GM12874 (cell line): ENCODE measurements at regions not wholly inside any gene's neighbourhood (a gene's known extent, or its start where the extent isn't known, plus 50 kb on each side); places are given as distances from the start of the nearest gene placed in this dataset.

Source experiments
- TF ChIP-seq, protein P1 (sequence below): IDR thresholded peaks from 2 replicates; pipeline ENCODE4 v1.5.1; 2011; ENCODE audit warnings: low read depth, mild to moderate bottlenecking, control low read depth, low read length, moderate library complexity; ENCODE audit not compliant: insufficient read depth

DNA sequence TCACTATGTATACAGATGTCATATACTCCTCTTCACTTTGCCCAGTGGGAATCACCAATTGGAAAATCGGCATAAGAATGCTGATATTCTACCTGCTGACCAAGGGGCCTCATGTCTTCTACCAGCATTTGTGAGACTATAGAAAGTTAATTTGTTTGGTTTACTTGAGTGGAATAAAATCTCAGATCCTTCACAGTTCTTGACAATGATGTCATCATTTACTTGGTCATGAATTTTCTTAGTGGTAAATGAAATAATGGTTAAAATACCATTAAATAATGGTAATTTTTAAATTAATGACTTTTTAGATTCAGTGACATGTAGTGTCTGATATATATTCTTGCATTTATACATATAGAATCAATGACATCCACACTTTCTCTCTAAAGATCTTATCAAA is 1052.6 kb downstream of the ADGRL3 start:
- TF ChIP-seq, protein P1, sequence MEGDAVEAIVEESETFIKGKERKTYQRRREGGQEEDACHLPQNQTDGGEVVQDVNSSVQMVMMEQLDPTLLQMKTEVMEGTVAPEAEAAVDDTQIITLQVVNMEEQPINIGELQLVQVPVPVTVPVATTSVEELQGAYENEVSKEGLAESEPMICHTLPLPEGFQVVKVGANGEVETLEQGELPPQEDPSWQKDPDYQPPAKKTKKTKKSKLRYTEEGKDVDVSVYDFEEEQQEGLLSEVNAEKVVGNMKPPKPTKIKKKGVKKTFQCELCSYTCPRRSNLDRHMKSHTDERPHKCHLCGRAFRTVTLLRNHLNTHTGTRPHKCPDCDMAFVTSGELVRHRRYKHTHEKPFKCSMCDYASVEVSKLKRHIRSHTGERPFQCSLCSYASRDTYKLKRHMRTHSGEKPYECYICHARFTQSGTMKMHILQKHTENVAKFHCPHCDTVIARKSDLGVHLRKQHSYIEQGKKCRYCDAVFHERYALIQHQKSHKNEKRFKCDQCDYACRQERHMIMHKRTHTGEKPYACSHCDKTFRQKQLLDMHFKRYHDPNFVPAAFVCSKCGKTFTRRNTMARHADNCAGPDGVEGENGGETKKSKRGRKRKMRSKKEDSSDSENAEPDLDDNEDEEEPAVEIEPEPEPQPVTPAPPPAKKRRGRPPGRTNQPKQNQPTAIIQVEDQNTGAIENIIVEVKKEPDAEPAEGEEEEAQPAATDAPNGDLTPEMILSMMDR: no peak

DNA sequence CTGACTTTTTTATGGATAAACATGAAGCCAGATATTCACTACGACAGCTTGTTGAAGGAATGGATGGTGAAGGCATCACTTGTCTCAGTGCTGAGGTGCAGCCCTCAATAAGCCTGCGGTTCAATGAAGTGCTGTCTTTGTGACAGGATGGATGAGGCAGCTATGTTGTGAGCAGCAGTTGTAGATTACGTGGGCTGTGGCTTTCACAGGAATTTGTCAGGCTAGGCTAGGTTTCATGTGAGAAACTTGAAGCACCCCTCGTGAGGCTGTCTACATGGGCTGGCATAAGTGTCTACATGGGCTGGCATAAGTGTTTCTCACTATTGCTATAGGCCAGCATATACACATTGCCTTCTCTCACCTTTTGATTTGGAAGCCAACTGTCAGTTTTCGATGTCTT is 1050.0 kb downstream of the ADGRL3 start:
- TF ChIP-seq, protein P1: no peak

DNA sequence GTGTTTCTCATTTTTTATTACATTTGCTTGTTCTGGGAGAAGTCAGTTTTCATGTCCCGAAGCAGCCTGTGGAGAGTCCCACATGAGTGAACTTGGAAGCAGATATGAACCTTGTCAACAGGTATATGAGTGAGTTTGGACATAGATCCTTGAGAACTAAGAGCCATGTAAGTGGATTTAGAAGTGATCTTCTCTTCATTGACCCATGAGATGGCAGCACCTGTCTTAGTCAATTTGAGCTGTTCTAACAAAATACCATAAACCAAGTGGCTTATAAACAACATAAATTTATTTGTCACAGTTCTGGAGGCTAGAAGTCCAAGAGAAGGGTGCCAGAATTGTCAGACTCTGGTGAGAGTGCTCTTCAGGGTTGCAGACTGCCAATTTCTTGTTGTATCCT is 1043.8 kb downstream of the ADGRL3 start:
- TF ChIP-seq, protein P1: no peak

DNA sequence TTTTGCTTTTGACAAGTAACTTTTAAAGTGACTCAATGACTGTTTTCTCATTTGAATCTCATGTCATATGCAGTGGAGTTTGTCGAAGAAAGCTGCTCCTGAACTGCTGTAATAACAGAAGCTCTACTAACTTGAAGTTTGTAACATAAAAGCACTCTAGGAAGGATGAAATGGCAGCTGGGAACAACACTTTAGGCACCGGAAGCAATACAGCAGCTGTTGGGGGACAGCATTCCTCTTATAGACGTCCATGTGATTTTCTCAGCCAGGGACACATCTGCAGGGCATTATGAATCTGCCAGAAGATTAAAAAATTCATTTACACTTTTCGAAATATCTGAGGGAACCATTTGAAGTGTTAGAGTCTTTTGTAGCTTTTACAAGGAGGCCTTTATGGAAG is 1035.8 kb downstream of the ADGRL3 start:
- TF ChIP-seq, protein P1: no peak

DNA sequence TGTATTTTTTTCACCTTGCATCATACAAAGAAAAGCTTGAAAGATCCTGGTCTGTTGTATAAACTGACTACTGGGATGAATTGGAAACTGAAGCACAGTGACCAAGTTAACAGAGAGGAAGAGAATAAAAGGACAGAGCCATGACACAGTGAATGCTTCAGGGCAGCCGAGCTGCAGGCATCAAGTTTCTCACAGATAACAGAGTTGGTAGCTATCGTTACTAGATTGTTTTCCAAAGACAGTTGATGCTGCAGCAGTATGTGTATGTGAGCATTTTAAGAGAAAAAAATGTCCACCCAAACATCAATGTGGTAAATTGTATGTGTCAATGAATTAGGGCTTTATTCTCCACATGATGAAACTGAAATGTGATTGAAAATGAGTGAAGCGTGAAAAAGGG is 1032.7 kb downstream of the ADGRL3 start:
- TF ChIP-seq, protein P1: no peak

DNA sequence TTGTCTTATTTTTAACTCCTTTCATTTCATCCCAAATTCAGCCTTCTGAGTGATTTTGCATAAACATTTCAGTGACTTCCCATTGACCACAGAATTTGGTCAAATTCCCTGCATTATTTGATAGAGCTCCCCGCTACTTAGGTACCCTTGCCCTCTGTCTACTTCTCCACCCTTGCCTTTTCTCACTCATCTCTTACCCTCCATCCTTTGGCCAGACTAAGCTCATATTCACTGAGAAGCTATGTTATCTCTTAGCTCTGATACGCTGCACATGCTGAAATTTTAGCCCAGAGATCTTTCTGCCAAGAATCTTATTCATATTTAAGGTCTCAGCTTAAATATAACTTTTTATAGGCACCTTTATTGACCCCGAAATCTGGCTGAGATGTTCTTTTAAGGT is 1031.9 kb downstream of the ADGRL3 start:
- TF ChIP-seq, protein P1: no peak

DNA sequence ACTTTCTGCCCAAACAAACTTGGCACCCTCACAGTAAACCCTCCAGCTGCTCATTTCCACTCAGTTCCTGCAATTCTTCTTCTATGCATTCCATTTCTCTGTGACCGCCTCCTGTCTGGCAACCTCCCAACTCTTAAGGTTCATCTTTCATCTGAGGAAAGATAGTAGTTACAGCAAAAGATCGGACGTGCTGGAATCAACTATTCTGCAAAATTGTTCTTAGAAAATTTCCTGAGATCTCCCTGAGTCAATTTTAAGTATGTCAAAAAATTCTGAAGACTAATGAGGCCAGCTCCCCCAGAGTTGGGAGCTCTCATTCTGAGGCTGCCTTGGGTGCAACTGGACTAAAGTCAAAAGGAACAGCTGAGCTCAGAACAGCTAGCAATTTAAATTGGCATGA is 1026.0 kb downstream of the ADGRL3 start:
- TF ChIP-seq, protein P1: no peak

DNA sequence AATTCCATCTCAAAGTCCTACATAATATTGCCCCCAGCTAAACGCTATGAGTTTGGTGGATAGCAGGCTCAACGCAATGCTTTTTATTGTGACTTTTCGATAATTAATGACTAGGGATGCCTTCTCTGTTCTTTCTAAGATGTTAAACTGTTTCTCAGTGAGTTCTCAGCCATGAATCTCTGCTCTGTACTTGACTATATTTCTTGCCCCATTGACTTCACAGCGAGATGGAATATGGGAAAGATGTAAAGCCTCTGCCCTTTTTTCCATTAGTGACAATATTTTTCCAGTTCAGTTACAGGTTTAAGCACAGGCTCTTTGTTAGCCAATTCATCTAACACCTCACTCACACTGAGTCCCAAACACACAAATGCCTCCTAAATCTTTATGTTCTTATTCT is 1022.0 kb downstream of the ADGRL3 start:
- TF ChIP-seq, protein P1: no peak
